ENCODE measurements at regions not wholly inside any gene's neighbourhood (a gene's known extent, or its start where the extent isn't known, plus 50 kb on each side); places are given as distances from the start of the nearest gene placed in this dataset.

GRCh38 chr2:34670482-34670881 is 1071.4 kb upstream of the FAM98A start:
- ChIA-PET POLR2A (no interaction called here), CTCF (no interaction called here)
- Histone ChIP-seq H3K27ac (ENCODE audit: extremely low read depth, low read depth, low read length) (no peak overlapping the region), H3K9me3 (ENCODE audit: control insufficient read depth, insufficient read depth, low read depth, low read length) (no peaks in the 10 kb centered on the region), H3K4me3 (ENCODE audit: low read depth, low read length) (no peak overlapping the region), H3K4me1 (ENCODE audit: control insufficient read depth, insufficient read depth, low read length) (no peaks in the 10 kb centered on the region), H3K36me3 (ENCODE audit: control insufficient read depth in 2 of 2, insufficient read depth in 1 of 2, low read length in 2 of 2) (no peaks in the 10 kb centered on the region)
- no peak for TF ChIP-seq ZNF664 (tag by site-specific recombination; IDR thresholded peaks at IDR 0.05)
- TF ChIP-seq, protein P1, sequence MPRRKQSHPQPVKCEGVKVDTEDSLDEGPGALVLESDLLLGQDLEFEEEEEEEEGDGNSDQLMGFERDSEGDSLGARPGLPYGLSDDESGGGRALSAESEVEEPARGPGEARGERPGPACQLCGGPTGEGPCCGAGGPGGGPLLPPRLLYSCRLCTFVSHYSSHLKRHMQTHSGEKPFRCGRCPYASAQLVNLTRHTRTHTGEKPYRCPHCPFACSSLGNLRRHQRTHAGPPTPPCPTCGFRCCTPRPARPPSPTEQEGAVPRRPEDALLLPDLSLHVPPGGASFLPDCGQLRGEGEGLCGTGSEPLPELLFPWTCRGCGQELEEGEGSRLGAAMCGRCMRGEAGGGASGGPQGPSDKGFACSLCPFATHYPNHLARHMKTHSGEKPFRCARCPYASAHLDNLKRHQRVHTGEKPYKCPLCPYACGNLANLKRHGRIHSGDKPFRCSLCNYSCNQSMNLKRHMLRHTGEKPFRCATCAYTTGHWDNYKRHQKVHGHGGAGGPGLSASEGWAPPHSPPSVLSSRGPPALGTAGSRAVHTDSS (tag by site-specific recombination; IDR thresholded peaks at IDR 0.05), result no peak

GRCh38 chr2:34666821-34667220 is 1067.7 kb upstream of the FAM98A start:
- POLR2A ChIA-PET, result no interaction called here
- Histone ChIP-seq H3K36me3 (ENCODE audit: control insufficient read depth in 2 of 2, insufficient read depth in 1 of 2, low read length in 2 of 2) (no peaks in the 10 kb centered on the region), H3K4me3 (ENCODE audit: low read depth, low read length) (no peak overlapping the region), H3K9me3 (ENCODE audit: control insufficient read depth, insufficient read depth, low read depth, low read length) (no peaks in the 10 kb centered on the region), H3K4me1 (ENCODE audit: control insufficient read depth, insufficient read depth, low read length) (no peaks in the 10 kb centered on the region), H3K27ac (ENCODE audit: extremely low read depth, low read depth, low read length) (no peak overlapping the region)
- CTCF ChIA-PET, result no interaction called here
- TF ChIP-seq, protein P2, sequence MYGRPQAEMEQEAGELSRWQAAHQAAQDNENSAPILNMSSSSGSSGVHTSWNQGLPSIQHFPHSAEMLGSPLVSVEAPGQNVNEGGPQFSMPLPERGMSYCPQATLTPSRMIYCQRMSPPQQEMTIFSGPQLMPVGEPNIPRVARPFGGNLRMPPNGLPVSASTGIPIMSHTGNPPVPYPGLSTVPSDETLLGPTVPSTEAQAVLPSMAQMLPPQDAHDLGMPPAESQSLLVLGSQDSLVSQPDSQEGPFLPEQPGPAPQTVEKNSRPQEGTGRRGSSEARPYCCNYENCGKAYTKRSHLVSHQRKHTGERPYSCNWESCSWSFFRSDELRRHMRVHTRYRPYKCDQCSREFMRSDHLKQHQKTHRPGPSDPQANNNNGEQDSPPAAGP (tag by site-specific recombination; IDR thresholded peaks at IDR 0.05), result no peak
- TF ChIP-seq GLI2 (tag by site-specific recombination; IDR thresholded peaks at IDR 0.05; ENCODE audit: borderline replicate concordance, low read depth) (no peak), ZNF112 (tag by site-specific recombination; IDR thresholded peaks at IDR 0.05) (no peak), HOXC10 (CRISPR knock-in tag; IDR thresholded peaks at IDR 0.05) (no peak)
- TF ChIP-seq, protein P3, sequence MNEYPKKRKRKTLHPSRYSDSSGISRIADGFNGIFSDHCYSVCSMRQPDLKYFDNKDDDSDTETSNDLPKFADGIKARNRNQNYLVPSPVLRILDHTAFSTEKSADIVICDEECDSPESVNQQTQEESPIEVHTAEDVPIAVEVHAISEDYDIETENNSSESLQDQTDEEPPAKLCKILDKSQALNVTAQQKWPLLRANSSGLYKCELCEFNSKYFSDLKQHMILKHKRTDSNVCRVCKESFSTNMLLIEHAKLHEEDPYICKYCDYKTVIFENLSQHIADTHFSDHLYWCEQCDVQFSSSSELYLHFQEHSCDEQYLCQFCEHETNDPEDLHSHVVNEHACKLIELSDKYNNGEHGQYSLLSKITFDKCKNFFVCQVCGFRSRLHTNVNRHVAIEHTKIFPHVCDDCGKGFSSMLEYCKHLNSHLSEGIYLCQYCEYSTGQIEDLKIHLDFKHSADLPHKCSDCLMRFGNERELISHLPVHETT (tag by site-specific recombination; IDR thresholded peaks at IDR 0.05), result no peak

GRCh38 chr2:34664266-34664665 is 1065.2 kb upstream of the FAM98A start:
- ChIA-PET CTCF (no interaction called here), POLR2A (no interaction called here)
- Histone ChIP-seq H3K27ac (ENCODE audit: extremely low read depth, low read depth, low read length) (no peak overlapping the region), H3K4me1 (ENCODE audit: control insufficient read depth, insufficient read depth, low read length) (no peaks in the 10 kb centered on the region), H3K4me3 (ENCODE audit: low read depth, low read length) (no peak overlapping the region), H3K36me3 (ENCODE audit: control insufficient read depth in 2 of 2, insufficient read depth in 1 of 2, low read length in 2 of 2) (no peaks in the 10 kb centered on the region), H3K9me3 (ENCODE audit: control insufficient read depth, insufficient read depth, low read depth, low read length) (no peaks in the 10 kb centered on the region)
- TF ChIP-seq, protein P4, sequence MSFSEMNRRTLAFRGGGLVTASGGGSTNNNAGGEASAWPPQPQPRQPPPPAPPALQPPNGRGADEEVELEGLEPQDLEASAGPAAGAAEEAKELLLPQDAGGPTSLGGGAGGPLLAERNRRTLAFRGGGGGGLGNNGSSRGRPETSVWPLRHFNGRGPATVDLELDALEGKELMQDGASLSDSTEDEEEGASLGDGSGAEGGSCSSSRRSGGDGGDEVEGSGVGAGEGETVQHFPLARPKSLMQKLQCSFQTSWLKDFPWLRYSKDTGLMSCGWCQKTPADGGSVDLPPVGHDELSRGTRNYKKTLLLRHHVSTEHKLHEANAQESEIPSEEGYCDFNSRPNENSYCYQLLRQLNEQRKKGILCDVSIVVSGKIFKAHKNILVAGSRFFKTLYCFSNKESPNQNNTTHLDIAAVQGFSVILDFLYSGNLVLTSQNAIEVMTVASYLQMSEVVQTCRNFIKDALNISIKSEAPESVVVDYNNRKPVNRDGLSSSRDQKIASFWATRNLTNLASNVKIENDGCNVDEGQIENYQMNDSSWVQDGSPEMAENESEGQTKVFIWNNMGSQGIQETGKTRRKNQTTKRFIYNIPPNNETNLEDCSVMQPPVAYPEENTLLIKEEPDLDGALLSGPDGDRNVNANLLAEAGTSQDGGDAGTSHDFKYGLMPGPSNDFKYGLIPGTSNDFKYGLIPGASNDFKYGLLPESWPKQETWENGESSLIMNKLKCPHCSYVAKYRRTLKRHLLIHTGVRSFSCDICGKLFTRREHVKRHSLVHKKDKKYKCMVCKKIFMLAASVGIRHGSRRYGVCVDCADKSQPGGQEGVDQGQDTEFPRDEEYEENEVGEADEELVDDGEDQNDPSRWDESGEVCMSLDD (tag by site-specific recombination; IDR thresholded peaks at IDR 0.05), result no peak
- TF ChIP-seq ZNF514 (tag by site-specific recombination; IDR thresholded peaks at IDR 0.05), result no peak
- TF ChIP-seq ZNF24 (tag by site-specific recombination; IDR thresholded peaks at IDR 0.05), result no peak
- TF ChIP-seq YY2 (tag by site-specific recombination; IDR thresholded peaks at IDR 0.05), result no peak
- TF ChIP-seq TSHZ1 (tag by site-specific recombination; IDR thresholded peaks at IDR 0.05; ENCODE audit: borderline replicate concordance), result no peak
- TF ChIP-seq OVOL3 (tag by site-specific recombination; IDR thresholded peaks at IDR 0.05), result no peak

All from HEK293 (cell line).